Keratinocyte (primary cell): ENCODE measurements at regions not wholly inside any gene's neighbourhood (a gene's known extent, or its start where the extent isn't known, plus 50 kb on each side); places are given as distances from the start of the nearest gene placed in this dataset.

Experiments used
- CTCF ChIP-seq, 3 experiments: IDR thresholded peaks in 1 of 3; conservative IDR thresholded peaks in 1 of 3; optimal IDR thresholded peaks in 1 of 3; 2 replicates in 2 of 3; 3 replicates in 1 of 3; pipeline versions ENCODE3 to v1.5.1; 2011; ENCODE audit warnings: low read length in 3 of 3, mild to moderate bottlenecking in 3 of 3, moderate library complexity in 2 of 3, control low read depth in 1 of 3, inconsistent platforms in 1 of 3; ENCODE audit not compliant: insufficient read depth in 2 of 3; ENCODE audit errors: extremely low read depth in 1 of 3
- EZH2 ChIP-seq: IDR thresholded peaks from one replicate; pipeline ENCODE4 v1.6.1; 2012; ENCODE audit warnings: inconsistent platforms, mild to moderate bottlenecking, low read length, moderate library complexity

DNA sequence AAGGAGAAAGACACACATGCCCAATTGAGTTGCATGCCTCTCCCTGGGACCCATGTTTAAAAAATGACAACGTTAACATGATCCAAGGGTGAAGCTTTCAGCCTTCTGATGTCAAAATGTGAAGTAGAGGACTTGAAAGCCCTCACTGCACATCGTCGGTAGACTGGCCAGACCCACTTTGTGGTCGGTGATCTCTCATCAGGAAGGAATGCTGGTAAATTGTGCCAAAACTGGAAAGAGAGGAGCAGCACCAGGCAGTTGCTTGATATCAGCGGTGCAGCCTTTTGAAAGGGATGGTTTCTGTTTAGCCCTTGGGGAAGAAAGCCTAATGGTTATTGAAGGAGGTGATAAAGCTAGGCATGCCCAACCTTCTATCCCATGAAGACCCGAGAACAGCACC lies 125.3 kb upstream of the MARCHF11 start:
- TF ChIP-seq CTCF (optimal IDR thresholded peaks at IDR 0.05 in 1 of 3, IDR thresholded peaks at IDR 0.05 in 1 of 3, conservative IDR thresholded peaks at IDR 0.05 in 1 of 3; ENCODE audit: extremely low read depth in 1 of 3, insufficient read depth in 2 of 3, low read length in 3 of 3) (no peak), EZH2 (no peak)
